LHCN-M2 (cell line): ENCODE measurements at regions not wholly inside any gene's neighbourhood (a gene's known extent, or its start where the extent isn't known, plus 50 kb on each side); places are given as distances from the start of the nearest gene placed in this dataset.
"Not testable (repeated sequence)": the region's sequence is repeated elsewhere in the genome, so short reads cannot be mapped to it uniquely, and the experiment has no call there.

ENCODE experiments used
- DNase-seq: peaks from one replicate; pipeline ENCODE4 v3.0.0-alpha.2; 2012; ENCODE audit warnings: low read depth

DNA sequence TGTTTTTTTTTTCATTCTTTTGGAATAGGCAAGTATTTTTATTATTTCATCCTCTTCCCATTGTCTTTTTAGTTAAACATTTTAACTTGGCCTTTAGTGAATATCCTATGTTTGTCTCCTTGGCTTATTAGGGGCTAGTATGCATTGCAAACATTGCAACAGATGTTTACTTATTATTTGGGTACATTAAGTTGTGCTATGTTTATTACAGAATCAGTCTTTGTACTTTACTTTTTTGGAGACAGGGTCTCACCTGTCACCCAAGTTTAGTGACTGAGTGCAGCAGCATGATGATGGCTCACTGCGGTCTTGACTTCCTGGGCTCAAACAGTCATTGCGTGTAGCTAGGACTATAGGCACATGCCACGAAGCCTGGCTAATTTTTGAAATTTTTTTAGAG is 51.1 kb upstream of the NUDT6 start:
- DNase-seq, result no peak

DNA sequence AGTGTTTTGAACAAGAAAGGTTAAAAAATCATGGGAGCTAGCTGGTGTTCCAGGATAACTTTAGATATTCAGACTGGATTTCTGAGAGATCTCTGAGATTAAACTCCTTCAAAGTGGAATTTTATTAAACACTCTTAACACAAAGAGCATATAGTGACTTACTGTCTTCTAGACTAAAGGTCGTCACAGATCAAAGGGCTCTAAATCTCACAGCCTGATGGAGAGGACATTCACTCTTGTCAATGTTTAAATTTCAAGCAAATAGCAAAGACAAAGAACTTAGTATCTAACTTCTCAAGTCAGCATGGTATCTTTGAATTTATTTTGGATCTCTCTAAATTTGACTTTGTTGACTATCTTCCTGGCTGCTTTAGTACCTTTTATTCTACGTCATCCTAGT is 53.7 kb upstream of the NUDT6 start:
- no peak for DNase-seq

DNA sequence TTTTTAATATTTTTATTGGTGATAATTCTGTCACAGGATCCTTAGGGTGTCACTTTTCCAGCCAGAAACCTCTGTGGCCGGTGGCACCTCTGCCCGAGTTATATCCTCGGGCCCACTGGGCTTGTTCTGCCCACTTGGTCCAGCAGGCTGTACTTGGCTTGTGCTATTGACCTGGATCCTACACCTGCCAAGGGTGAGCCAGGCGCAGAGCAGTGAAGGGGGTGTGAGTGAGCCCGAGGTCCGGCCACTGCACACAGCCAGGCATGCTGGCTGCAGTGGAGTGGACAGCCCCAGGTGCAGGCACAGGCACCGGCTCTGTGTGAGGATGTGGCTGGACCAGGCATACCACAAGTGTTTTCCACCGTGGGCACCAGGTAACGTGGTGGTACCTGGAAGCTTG is 54.7 kb upstream of the NUDT6 start:
- no peak for DNase-seq

DNA sequence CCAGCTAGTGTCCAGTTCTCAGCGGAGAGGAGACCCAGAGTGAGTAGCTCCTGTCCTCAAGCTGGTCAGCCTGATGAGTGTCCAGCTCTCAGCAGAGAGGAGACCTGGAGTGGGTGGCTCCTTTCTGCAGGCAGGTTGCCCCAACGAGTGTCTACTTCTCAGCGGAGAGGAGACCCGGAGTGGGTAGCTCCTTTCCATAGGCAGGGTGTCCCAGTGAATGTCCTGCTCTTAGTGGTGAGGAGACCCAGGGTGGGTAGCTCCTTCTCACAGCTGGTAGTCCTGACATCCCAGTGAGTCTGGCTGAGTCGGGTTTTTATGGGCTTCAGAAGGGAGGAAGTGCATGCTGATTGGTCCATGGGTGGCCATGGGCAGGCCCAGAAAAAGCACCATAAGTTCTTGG is 55.7 kb upstream of the NUDT6 start:
- DNase-seq, result peak; percentile 7

DNA sequence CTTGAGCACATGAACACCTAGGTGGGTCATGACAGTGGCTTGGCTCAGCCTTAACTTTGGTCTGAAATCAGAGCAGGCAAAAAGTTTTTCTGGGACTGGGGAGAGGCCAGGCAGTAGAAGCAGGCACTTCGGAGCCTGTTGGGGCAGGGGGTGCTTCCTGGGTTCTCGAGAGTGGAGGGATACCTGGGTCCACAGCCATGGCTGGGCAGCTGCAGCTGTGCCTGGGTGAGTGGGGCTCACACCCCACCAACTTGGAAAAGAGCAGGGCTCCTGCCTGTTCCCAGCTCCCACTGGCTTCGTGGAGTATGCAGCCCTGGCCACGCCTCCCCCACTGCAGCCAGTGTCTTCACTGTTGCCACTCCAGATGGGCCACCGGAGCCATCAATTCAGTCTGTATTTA is 56.4 kb upstream of the NUDT6 start:
- no peak for DNase-seq

DNA sequence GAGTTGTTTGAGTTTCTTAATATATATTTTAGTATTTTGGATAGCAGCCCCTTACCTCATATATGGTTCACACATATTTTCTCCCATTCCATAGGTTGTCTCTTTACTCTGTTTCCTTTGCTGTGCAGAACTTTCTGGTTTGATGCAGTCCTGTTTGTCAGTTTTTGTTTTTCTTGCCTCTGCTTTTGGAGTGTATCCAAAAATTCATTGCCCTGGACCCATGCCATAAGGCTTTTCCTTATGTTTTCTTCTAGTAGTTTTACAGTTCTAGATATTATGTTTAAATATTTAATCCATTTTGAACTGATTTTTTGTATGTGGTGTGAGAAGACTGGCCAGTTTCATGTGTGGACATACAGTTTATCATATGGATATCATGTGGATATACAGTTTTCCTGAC is 58.5 kb upstream of the NUDT6 start:
- peak; percentile 31 for DNase-seq

DNA sequence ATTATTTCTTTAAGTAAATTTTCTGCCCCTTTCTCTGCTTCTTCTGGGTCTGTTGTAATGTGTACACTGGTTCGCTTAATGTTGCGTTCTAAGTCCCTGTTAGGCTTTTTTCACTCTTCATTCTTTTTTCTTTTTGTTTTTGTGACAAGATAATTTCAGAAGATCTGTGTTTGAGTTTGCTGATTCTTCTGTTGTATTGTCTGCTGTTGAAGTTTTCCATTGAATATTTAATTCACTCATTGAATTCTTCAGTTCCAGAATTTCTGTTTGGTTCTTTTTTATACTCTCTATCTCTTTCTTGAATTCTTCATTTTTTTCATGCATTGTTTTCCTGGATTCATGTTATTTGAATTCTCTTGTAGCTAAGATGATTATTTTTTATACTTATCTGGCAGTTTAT is 66.3 kb upstream of the NUDT6 start:
- no peak for DNase-seq

DNA sequence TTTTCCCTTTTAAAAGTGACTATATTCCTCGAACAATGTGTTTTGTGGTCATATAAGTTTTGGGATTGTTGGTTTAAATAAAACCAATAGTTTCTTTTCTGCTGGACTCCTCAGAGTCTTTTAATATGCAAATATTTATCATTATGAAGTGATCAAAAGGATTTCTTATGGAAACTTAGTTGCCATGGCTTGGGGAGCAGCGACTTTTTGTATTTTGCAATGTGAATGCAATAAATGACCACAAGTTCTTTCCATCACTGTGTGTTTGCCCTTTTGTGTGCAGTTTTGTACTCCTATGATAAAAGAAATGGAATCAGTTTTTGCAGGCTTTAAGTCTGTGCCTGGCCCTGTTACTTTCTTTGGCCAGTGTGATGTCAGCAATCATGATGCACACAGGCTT is 68.5 kb upstream of the NUDT6 start:
- DNase-seq, result no peak

DNA sequence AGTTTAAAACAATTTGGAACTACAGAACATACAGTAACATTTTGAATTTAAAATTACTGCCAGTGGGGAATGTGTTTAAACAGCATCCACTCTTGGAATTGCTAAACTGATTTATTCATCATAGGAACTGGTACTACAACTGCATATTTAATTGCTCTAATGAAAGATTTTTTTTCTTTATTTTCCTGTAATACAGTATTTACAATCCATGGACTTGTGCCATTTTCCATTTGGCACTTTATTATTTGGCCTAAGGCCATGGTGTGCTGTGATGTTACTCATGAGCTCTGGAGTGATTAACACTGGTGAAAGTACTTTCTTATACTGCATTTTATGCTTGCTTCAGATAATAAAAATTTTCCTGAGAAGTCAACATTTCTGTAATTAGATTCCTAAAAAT is 69.7 kb upstream of the NUDT6 start:
- DNase-seq, result peak; percentile 58

DNA sequence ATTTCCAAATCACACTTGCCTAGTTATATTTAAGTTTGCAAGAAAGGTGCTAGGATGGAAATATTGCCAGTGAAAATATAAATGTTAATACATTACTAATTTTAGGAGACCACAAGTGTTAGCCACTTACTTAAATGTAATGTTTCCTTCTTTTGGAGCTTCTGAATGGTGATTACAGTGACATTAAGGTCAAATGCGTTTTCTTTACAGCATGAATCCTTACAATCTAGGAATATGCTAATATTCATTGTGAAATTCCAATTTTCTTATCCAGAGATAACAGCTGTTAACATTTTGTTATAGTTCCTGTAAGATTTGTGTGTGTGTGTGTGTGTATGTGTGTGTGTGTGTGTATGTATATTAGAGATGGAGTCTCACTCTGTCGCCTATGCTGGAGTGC is 70.2 kb upstream of the NUDT6 start:
- no peak for DNase-seq

DNA sequence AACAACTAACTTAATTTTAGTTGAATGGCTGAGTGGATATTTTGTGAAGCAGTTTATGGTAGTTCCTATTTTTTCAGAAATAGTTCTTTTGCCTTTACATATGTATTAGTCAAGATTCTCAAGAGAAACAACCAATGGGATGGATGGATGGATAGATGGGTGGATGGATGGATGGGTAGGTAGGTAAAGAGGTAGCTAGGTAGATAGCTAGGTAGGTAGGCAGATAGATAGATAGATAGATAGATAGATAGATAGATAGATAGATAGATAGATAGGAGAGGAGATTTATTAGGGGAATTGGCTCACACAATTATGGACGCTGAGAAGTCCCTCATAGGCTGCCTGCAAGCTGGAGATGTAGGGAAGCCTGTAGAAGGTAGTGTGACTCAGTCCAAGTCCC is 74.0 kb upstream of the NUDT6 start:
- no peak for DNase-seq

DNA sequence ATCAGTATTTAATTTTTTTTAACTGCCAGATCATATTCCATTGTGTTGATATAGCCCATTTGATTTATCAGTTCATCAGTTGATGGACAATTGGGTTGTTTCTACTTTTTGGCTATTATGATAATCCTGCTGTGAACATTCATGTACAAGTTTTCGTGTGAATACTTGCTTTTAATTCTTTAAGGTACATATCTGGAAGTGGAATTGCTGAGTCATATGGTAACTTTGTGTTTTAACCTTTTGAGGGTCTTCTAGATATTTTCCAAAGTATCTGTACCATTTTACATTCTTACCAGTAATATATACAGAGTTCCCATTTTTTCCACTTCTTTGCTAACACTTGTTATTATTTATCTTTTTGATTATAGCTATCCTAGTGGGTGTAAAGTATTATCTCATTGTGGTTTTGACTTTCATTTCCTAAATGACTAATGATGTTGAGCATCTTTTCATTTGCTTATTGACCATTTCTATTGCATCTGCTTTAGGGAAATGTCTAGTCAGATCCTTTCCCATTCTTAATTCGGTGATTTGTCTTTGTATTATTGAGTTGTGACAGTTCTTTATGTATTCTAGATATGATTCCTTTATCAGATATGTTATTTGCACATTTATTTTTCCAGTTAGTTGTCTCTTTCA is 75.2 kb upstream of the NUDT6 start:
- DNase-seq, result no peak

DNA sequence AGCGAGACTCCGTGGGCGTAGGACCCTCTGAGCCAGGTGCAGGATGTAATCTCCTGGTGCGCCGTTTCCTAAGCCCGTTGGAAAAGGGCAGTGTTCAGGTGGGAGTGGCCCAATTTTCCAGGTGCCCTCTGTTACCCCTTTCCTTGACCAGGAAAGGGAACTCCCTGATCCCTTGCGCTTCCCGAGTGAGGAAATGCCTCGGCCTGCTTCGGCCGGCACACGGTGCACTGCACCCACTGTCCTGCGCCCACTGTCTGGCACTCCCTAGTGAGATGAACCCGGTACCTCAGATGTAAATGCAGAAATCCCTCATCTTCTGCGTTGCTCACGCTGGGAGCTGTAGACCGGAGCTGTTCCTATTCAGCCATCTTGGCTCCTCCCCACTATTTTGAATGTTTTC is 81.7 kb upstream of the NUDT6 start:
- DNase-seq, result not testable (repeated sequence)

DNA sequence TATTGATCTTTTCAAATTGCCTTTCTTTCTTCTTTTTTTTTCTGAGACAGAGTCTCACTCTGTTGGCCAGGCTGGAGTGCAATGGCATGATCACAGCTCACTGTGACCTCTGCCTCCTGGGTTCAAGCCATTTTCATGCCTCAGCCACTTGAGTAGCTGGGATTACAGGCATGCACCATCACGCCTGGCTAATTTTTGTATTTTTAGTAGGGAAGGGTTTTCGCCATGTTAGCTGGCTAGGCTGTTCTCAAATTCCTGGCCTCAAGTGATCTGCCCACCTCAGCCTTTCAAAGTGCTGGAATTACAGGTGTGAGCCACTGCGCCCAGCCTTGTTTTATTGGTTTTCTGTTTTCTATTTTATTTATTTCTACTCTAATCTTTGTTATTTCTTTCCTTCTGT is 82.7 kb upstream of the NUDT6 start:
- DNase-seq, result not testable (repeated sequence)

DNA sequence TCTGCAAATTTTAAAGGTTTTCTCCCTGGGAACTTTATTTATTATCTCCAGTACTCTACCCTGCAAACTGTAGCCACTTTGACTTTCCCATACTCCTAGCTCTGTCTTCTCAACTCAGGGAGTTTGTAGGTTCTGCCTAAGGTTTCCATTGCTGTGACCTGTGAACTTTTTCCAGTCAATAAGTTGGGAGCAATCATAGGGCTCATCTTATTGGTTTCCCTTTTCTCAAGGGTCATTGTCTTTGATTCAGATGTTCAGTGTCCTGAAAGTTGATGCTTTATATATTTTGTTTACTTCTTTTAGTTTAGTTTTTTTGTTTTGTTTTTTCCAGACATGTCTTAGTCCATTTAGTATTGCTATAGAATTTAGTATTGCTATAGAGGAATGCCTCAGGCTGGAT is 85.3 kb upstream of the NUDT6 start:
- no peak for DNase-seq

DNA sequence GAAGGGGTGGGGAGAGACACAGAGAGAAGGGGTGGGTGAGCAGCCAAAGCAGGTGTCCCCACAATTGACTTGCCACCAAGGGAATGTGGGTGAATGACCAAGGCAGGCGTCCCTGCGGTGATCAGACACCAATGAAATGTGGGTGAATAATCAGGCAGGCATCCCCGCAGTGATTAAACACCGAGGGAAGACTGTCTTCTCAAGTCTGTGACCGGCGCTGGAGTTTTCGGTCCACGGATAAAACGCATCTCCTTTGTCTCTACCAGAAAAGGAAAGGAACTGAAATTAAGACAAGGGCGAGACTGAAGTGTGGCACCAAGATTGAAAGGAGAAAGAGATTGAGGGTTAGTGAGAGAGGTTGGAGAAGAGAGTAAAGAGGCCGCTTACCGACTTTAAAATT is 90.0 kb upstream of the NUDT6 start:
- DNase-seq, result peak; percentile 37

DNA sequence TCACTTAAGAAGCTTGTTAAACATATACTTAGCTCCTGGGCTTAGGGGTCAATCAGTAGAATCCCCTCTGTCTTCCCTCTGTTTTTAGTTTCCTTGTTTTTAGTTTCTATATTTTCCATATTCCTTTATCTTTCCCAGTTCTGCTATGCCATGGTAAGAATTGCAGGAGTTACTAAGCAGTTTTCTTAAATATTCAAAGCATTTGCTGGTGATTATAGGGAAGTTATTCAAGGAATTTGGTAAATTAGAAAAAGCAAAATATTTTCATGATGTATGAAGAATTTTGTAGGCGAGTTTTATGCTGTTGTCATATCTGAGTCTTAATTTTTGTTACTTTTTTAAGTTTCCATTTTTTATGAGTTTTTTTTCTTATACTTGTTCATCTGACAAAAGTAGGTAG is 91.6 kb upstream of the NUDT6 start:
- no peak for DNase-seq

DNA sequence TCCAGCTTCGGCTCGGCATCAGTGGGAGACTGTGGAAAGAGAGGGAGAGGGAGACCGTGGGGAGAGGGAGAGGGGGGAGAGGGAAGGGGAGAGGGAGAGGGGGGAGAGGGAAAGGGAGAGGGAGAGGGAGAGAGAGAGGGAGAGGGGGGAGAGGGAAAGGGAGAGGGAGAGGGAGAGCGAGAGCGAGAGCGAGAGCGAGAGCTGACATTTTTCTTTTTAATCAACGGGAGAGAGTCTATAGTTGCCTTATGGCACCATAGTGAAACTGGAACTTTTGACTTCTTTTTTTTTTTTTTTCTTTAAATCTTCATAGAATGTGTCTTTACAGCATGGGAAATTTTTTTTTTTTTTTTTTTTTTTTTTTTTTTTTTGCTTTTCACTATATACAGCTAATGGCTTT is 94.7 kb upstream of the NUDT6 start:
- no peak for DNase-seq

DNA sequence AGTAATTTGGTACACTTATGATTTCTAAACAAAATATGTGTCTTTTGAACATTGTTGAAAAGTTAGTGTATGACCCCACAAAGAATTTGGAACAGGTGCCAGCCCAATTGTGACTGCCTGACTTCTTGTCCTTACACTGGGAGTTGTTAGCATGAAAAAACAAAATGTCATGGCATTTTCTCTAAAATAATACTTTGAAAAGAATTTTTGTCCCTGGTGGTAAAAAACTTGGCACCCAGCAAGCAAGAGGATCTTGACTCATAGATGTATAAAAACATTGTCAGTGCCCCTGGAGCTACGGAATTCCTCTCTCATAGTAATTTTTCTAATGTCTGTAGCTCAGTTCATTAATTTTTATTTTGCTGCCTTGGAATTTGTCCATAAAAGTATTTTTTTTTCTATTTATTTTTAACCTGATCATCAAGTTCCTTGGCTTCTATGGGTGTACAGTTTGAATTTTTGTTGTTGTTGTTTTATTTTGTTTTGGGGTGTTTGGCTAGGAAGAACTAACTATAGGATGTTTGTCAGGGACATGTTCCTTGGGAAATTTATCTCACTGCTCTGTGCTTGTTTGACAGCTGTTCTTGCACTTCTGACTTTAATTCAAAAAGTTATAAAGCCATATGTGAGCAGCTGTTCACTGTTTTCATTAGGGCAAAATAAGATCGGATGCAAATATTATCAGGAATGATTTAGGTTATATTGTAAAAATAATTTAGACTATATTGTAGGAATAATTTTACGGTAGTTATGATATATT is 95.4 kb upstream of the NUDT6 start:
- peak; percentile 92 for DNase-seq

DNA sequence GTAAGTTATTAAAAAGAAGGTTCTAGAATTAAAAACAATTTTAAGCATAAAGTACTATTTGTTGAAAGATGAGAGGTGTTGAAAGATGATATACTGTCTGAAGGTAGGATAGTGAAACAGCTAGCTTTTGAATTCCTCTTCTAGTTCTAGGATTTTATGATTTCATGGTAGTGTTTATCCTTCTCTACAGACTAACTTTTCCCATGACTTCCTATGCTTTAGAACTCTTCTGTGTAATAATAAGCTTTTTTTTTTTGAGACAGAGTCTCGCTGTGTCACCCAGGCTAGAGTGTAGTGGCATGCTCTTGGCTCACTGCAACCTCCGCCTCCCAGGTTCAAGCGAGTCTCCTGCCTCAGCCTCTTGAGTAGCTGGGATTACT is 96.0 kb upstream of the NUDT6 start:
- DNase-seq, result peak; percentile 40

DNA sequence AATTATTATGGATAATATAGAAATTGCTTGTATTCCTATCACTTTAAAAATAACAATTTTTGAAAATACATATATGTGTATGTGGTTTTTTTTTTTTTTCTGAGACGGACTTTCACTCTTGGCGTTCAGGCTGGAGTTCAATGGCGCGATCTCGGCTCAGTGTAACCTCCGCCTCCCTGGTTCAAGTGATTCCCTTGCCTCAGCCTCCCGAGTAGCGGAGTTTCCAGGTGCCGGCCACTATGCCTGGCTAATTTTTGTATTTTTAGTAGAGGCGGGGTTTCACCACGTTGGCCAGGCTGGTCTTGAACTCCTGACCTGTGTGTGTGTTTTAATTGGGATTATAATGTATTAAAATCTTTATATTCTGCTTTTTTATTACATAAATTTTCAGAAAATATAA is 97.9 kb upstream of the NUDT6 start:
- no peak for DNase-seq

DNA sequence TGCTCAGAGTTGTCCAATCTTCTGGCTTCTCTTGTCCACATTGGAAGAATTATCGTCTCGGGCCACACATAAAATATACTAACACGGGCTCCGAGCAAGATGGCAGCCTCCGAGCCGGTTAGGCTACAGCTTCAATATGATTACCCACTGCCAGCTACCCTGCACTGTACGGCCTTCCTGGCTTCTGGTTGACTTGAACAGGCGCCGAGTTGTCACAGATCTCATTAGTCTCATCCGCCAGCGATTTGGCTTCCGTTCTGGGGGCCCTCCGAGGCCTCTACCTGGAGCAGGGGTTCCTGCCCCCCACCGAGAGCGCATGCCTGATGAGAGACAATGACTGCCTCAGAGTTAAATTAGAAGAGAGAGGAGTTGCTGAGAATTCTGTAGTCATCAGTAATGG is 101.2 kb upstream of the NUDT6 start:
- no peak for DNase-seq

DNA sequence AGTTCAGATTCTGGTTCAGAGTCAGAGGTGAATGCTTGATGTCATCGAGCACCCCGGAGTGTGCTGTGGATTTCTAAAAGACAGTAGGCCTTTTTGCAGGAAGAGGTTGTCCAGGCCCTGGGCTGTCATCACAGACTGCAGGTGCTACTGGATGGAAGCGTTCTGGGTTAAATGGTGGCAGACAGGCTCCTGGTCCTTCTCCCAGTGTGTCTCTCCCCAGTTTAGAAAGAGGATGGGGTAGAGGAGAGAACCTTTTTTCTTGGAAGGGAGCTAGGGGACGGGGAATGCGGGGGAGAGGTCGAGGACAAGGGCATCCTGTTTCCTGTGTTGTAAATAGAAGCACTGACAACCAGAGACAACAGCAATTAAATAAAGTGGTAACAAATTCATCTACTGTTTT is 102.3 kb upstream of the NUDT6 start:
- DNase-seq, result no peak

DNA sequence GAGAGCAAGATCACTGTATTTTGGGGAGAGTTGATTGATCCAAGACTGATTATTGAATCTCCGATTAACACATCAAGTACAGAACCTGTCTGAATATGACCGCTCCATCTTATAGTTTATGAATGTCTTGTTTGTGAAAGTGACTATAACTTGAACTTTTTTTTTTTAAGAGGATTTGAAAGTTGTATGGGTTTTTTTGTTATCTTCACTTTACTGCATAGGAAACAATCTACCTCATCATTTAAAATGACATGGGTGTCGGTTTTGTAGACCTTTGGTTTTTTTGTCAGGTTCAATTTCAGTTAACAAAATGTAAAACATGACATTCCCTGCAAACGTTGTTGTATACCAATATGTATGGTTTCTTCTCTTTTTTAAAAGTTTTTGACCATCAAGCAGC is 103.0 kb upstream of the NUDT6 start:
- DNase-seq, result no peak
